ENCODE measurements at regions not wholly inside any gene's neighbourhood (a gene's known extent, or its start where the extent isn't known, plus 50 kb on each side); places are given as distances from the start of the nearest gene placed in this dataset.

GRCh38 chr3:181623924-181624694, 87.6 kb upstream of the SOX2 start:
- ATAC-seq (ENCODE audit: insufficient read depth, low FRiP score) (no peak), DNase-seq (peak; percentile 14 to 51 (median 23))
- Histone ChIP-seq H3K4me1 (ENCODE audit: control insufficient read depth in 5 of 5, insufficient read depth in 5 of 5, low read length in 5 of 5) (peaks cover 0 to 3% (median 0%) of the 10 kb centered on the region in 5 donors), H3K9me3 (ENCODE audit: control insufficient read depth in 4 of 4, insufficient read depth in 3 of 4, low read length in 3 of 4) (no peaks in the 10 kb centered on the region), H3K4me3 (no peak overlapping the region), H3K27me3 (ENCODE audit: control insufficient read depth in 3 of 3, insufficient read depth in 3 of 3, low read length in 2 of 3) (no peaks in the 10 kb centered on the region), H3K36me3 (ENCODE audit: control insufficient read depth in 4 of 4, insufficient read depth in 4 of 4, low read length in 4 of 4) (no peaks in the 10 kb centered on the region), H3K27ac (ENCODE audit: low read depth in 1 of 2, low read length in 1 of 2) (no peak overlapping the region), H3K9ac (ENCODE audit: insufficient read depth in 1 of 2, low read length in 2 of 2) (no peak overlapping the region)
- TF ChIP-seq CTCF (IDR thresholded peaks at IDR 0.05; ENCODE audit: control extremely low read depth, extremely low read depth) = no peak
- 14 to 22% methylated on average over 4 of the region's 4 CpGs for WGBS, 2 donors

GRCh38 chr3:181622365-181622764, 89.4 kb upstream of the SOX2 start:
- no peak overlapping the region for H3K27ac ChIP-seq (ENCODE audit: low read depth in 1 of 2, low read length in 1 of 2)
- no peak overlapping the region for H3K4me3 ChIP-seq
- H3K36me3 ChIP-seq (ENCODE audit: control insufficient read depth in 4 of 4, insufficient read depth in 4 of 4, low read length in 4 of 4) = no peaks in the 10 kb centered on the region
- no peak overlapping the region for H3K9ac ChIP-seq (ENCODE audit: insufficient read depth in 1 of 2, low read length in 2 of 2)
- DNase-seq = no peak
- H3K27me3 ChIP-seq (ENCODE audit: control insufficient read depth in 3 of 3, insufficient read depth in 3 of 3, low read length in 2 of 3) = no peaks in the 10 kb centered on the region
- TF ChIP-seq CTCF (IDR thresholded peaks at IDR 0.05; ENCODE audit: control extremely low read depth, extremely low read depth) = no peak
- 57 to 65% methylated on average over 6 of the region's 6 CpGs for WGBS, 2 donors
- ATAC-seq (ENCODE audit: insufficient read depth, low FRiP score) = no peak
- H3K4me1 ChIP-seq (ENCODE audit: control insufficient read depth in 5 of 5, insufficient read depth in 5 of 5, low read length in 5 of 5) = no peaks in the 10 kb centered on the region
- H3K9me3 ChIP-seq (ENCODE audit: control insufficient read depth in 4 of 4, insufficient read depth in 3 of 4, low read length in 3 of 4) = no peaks in the 10 kb centered on the region

GRCh38 chr3:181619897-181620296, 91.8 kb upstream of the SOX2 start:
- no peaks in the 10 kb centered on the region for H3K27me3 ChIP-seq (ENCODE audit: control insufficient read depth in 3 of 3, insufficient read depth in 3 of 3, low read length in 2 of 3)
- H3K9me3 ChIP-seq (ENCODE audit: control insufficient read depth in 4 of 4, insufficient read depth in 3 of 4, low read length in 3 of 4) = no peaks in the 10 kb centered on the region
- peaks cover 0 to 4% (median 0%) of the 10 kb centered on the region in 5 donors for H3K4me1 ChIP-seq (ENCODE audit: control insufficient read depth in 5 of 5, insufficient read depth in 5 of 5, low read length in 5 of 5)
- no peak overlapping the region for H3K27ac ChIP-seq (ENCODE audit: low read depth in 1 of 2, low read length in 1 of 2)
- no peak for TF ChIP-seq CTCF (IDR thresholded peaks at IDR 0.05; ENCODE audit: control extremely low read depth, extremely low read depth)
- H3K4me3 ChIP-seq = no peak overlapping the region
- DNase-seq = no peak
- ATAC-seq (ENCODE audit: insufficient read depth, low FRiP score) = no peak
- no peaks in the 10 kb centered on the region for H3K36me3 ChIP-seq (ENCODE audit: control insufficient read depth in 4 of 4, insufficient read depth in 4 of 4, low read length in 4 of 4)
- WGBS, 2 donors = 85 to 91% methylated on average over 1 of the region's 1 CpG
- H3K9ac ChIP-seq (ENCODE audit: insufficient read depth in 1 of 2, low read length in 2 of 2) = no peak overlapping the region

All from lung (tissue), 11 donors.